Mammary epithelial cell (primary cell): ENCODE measurements at regions not wholly inside any gene's neighbourhood (a gene's known extent, or its start where the extent isn't known, plus 50 kb on each side); places are given as distances from the start of the nearest gene placed in this dataset.

Source experiments
- EZH2 ChIP-seq: IDR thresholded peaks from 2 replicates; pipeline ENCODE4 v1.6.1; 2012; ENCODE audit warnings: low read length, inconsistent platforms, borderline replicate concordance
- TF ChIP-seq, protein P1 (sequence below), 2 donors: IDR thresholded peaks in 1 of 2; conservative IDR thresholded peaks in 1 of 2; 2 replicates each; pipeline ENCODE4 v1.5.1; 2011 to 2012; ENCODE audit warnings: inconsistent platforms in 2 of 2, low read length in 2 of 2, mild to moderate bottlenecking in 2 of 2, control low read depth in 1 of 2, low read depth in 1 of 2; ENCODE audit not compliant: insufficient read depth in 1 of 2; ENCODE audit errors: extremely low read depth in 1 of 2

DNA sequence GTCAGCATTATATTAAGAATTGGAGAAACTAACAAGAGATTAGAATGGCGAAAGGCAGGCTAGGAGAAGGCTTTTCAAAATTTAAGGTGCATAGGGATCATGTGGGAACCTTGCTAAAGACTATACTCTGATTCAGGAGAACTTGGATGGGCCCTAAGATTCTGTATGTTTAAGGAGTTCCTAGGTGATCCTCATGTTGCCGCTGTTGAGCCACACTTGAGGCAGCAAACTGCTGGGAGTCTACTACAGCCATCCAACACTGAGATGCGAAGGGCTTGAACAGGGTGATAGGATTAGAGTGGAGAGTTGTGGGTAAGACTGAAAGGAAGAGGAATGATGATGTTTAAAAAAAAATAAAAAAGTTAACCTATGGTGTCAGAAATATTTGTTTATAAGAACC is 1013.2 kb downstream of the MRPL39 start:
- no peak for TF ChIP-seq EZH2
- TF ChIP-seq, protein P1, sequence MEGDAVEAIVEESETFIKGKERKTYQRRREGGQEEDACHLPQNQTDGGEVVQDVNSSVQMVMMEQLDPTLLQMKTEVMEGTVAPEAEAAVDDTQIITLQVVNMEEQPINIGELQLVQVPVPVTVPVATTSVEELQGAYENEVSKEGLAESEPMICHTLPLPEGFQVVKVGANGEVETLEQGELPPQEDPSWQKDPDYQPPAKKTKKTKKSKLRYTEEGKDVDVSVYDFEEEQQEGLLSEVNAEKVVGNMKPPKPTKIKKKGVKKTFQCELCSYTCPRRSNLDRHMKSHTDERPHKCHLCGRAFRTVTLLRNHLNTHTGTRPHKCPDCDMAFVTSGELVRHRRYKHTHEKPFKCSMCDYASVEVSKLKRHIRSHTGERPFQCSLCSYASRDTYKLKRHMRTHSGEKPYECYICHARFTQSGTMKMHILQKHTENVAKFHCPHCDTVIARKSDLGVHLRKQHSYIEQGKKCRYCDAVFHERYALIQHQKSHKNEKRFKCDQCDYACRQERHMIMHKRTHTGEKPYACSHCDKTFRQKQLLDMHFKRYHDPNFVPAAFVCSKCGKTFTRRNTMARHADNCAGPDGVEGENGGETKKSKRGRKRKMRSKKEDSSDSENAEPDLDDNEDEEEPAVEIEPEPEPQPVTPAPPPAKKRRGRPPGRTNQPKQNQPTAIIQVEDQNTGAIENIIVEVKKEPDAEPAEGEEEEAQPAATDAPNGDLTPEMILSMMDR (conservative IDR thresholded peaks at IDR 0.05 in 1 of 2, IDR thresholded peaks at IDR 0.05 in 1 of 2; ENCODE audit: extremely low read depth in 1 of 2, insufficient read depth in 1 of 2, low read depth in 1 of 2, low read length in 2 of 2): no peak
